Testis (tissue), 2 donors: ENCODE measurements at regions not wholly inside any gene's neighbourhood (a gene's known extent, or its start where the extent isn't known, plus 50 kb on each side); places are given as distances from the start of the nearest gene placed in this dataset.

Source experiments
- CTCF ChIP-seq, 3 experiments: fragments of 450-650 bp in 2 of 3; fragments of 200-600 bp in 1 of 3; sonication (generic) in 1 of 3; IDR thresholded peaks; one replicate each; pipeline ENCODE4 v1.5.1; 2016 to 2019; ENCODE audit warnings: antibody characterized with exemption in 3 of 3, mild to moderate bottlenecking in 2 of 3, moderate library complexity in 1 of 3
- POLR2A ChIP-seq: fragments of 450-650 bp; IDR thresholded peaks from one replicate; pipeline ENCODE4 v1.6.1; 2017; ENCODE audit warnings: antibody characterized with exemption, mild to moderate bottlenecking, moderate library complexity

DNA sequence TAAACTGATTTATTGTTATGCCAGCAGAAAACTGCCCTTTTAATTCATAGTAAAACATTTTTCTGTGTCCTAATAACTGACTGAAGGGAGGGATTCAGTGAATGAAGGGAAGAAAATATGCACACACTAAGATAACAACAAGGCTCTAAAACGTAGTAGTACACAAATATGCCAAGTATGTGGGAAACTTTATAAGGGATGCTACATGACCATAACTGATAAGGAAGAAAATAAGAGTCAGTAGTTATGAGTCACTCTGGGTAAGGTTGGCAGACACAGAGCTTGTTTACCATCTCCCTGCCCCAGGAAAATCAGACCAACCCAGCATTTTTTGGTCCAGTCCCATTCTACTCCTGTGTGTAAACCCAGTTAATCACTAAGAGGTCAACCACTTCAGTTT lies 124.2 kb downstream of the RPRM start:
- TF ChIP-seq CTCF (IDR thresholded peaks at IDR 0.05) (no peak), POLR2A (no peak)
